NOMO-1 treated with dmso at 0.1 percent for 144 hours (cell line): ENCODE measurements at regions not wholly inside any gene's neighbourhood (a gene's known extent, or its start where the extent isn't known, plus 50 kb on each side); places are given as distances from the start of the nearest gene placed in this dataset.
"Not testable (repeated sequence)": the region's sequence is repeated elsewhere in the genome, so short reads cannot be mapped to it uniquely, and the experiment has no call there.

ENCODE experiments used
- DNase-seq: peaks from one replicate; lab custom pipeline; 2025; ENCODE audit not compliant: unreplicated experiment; lab: John Stamatoyannopoulos, UW

DNA sequence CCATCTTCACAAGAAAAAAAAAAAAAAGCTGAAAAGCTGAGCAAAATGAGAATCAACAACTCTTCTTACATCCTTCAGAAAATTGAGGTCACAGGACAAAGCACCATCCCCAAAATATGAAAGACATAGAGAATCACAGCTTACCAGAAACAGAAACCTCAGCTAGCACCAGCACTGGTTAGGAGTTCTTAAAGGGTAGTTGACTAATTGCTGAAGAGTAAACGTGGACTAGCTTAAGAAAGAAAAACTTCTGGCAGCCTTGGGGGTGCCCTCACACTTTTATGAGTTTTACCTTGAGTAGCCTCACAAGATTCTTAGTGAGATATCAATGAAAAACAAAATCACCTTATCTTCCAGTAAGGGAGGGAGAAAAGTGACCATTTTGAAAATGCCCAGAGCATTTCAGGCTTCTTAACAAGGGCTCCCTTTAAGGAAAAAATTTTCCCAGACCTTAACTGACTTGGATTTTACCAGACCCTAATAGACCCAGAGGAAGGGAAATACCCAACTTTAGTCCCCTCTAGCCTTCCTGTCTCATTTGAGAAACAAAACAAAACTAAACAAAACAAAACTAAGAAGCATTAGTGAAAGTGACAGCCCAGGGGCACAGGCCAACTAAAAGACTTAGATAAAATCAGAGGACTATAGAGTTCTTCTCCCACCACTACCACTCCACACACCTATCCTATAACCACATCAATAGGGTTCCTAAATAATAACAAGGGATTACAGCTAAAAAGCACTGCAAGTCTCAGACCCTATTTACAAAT, 888.6 kb downstream of the DIAPH3 start:
- no peak for DNase-seq

DNA sequence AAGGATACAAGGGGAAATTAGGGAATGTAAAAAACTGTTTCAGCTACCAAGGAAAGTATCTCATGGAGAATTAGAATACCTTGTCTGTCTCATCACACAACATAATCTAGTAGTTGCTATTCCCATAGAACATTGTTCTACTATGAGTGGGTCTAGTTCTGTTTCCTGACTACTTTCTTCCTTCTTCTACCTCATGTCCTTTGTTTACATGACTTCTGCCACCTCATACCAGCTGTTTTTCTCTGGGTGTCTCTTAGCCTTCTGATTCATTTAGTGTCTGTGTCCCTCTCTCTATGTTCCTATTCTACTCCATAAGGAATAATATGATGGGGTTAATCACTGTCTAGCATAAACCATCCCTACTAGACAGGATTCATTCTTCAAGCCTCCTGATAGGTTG, 887.3 kb downstream of the DIAPH3 start:
- no peak for DNase-seq

DNA sequence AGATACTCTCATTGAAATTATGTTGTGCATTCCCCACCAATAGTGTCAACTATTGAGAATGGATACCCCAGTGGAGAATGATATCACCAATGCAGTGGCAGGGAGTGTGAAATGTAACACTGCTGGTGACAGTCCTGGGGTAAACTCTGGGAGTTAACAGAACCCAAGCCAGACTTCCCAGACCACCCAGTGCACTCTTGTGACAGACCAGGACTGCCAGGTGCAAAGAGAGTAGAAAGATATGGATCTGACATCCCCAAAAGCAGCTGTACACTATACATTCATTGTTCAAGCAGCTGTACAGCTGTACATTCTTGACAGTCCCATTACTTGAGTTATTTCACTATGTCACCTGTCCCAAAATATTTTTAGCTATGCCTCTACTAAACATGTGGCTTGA, 886.6 kb downstream of the DIAPH3 start:
- no peak for DNase-seq

DNA sequence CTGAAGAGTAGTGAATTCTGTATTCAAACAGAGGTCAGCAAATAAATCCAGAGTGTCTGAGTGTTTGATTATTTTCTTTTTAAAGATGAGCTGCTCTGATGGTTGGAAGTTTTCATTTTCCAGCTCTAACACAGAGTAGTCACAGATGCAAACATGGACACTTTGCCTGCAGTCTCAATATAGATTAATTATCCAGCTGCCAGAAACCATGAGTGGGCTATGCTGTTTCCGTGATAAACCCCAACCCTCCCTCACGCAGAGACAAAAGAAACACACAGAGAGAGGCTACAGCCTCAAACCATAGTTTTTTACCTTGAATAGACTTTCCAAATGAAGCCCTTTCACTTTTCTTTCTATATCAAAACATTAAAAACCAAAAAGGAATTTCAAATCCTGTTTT, 884.7 kb downstream of the DIAPH3 start:
- DNase-seq, result no peak

DNA sequence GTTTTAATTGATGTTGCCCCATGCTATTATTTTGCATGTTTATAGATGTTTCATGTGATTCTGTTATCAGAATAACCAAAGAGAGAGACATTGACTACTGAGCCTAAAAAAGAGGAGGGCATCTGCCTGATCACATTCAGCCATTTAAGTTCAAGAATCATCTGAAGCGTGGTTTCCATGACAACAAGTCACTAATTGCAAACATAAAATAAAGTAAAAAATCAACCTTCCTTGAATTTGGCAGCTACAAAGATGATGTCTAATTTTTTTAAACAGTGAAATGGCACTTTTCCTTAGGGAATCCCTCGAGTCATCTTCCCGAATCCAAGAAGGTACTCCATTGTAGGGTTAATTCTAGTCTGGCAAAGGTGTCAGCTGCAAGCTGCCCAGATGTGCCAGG, 884.2 kb downstream of the DIAPH3 start:
- DNase-seq, result no peak

DNA sequence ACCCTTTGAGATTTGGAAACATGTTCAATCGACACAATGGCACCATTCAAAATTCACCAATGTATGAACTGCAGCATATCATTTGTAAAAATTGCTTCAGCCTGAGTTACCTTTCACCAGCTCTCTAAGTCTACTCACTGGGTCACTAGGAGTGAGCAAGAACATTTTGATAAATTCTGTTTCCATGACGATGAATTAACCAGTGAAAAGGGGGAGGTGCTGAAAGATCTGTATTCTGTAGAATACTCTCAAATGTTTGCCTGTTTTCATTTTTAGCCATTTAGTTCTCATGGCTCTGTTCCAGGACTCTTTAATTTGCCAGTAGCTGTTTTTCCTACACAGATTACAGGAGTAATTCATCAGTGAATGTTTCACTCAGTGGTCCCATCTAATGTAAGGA, 883.4 kb downstream of the DIAPH3 start:
- no peak for DNase-seq

DNA sequence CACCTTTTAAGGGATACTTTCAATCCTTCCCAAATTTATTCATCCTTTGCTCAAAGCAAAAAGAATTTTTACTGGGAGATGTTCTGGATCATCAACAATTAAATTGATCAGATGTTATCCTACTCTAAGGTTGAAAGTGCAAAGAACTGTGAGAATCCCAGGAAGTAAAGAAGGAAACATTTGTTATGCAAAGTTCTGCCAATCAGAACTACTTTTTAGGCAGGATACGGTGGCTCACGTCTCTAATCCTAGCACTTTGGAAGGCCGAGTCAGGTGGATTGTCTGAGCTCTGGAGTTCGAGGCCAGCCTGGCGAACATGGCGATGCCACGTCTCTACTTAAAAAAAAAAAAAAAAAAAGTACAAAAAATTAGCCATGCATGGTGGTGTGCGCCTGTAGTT, 882.3 kb downstream of the DIAPH3 start:
- DNase-seq, result no peak

DNA sequence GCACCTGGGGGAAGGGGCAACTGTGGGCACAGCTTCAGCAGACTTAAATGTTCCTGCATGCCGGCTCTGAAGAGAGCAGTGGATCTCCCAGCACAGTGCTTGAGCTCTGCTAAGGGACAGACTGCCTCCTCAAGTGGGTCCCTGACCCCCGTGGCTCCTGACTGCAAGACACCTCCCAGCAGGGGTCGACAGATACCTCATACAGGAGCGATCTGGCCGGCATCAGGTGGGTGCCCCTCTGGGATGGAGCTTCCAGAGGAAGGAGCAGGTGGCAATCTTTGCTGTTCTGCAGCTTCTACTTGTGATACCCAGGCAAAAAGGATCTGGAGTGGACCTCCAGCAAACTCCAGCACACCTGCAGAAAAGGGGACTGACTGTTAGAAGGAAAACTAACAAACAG, 871.5 kb downstream of the DIAPH3 start:
- DNase-seq, result not testable (repeated sequence)

DNA sequence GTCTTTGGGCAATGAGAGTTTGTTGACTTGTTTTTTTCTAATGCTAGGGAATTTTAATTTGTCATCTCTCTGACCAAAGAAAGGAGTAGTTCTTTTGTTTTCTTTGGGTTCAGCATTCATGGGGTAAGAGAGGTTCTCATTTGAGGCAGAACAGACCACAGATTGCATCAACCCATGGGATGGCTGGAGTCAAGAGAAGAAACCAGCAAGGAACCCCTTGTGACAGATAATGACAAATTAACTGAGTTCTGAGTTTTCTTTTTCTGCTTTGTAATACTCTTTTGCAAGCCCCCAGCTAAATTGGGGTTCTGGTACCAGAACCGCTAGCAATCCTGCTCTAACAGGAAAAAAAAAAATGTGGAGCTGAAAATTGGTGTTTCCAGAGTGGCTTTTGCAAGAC, 864.1 kb downstream of the DIAPH3 start:
- DNase-seq, result no peak

DNA sequence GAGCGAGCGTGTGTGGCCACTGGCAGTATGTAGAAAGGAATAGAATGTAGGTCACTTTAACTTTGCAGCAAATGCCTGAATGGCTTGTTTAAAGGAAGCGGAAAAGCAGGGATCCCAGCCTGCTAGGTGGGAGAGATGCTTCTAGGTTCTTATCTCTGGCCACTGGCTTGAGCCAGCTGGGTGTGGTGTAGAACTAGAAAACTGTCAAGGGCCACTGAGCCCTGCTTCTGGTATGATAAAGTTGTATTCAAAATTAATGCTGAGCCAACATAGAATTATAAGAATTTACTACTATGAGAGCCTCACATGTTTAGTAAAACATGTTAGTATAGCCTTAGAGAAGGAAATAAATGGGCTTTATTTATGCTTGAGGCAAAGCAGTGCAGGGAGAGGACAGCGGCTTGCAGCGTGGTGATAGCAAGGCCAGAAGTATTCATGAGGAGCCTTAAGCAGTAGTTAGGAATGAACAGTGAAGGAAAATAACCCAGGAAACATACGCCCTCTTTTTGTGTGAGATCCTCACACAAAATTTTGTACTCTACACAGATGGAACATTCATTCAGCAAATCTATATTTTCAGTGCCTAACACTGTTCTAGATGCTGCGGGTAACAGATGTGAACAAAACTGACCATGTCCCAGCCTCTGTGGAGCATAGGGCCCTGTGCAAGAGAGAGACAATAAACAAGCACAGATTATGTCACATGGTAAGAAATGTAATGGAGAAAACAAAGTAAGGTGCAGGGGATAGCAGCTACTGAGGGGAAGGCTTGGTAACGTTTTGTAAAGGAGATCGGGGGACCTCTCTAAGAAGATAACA, 863.2 kb downstream of the DIAPH3 start:
- DNase-seq, result no peak

DNA sequence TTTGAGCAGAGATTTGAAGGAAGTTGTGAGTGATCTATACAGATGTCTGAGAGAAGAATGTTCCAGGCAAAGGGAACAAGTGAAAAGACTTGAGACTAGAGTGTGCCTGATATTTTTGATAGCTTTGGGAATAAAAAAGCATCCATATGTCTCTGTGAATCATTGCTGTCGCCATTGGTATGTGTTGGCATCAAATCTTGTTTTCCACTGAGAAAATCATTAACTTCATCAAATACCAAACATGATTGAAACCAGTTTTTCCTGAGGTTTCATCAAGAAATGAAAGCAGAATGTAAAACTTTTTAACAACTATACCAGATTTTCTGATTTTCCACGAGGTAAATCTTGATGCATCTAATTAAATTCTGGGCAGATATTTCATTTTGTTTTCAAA, 862.6 kb downstream of the DIAPH3 start:
- DNase-seq, result no peak

DNA sequence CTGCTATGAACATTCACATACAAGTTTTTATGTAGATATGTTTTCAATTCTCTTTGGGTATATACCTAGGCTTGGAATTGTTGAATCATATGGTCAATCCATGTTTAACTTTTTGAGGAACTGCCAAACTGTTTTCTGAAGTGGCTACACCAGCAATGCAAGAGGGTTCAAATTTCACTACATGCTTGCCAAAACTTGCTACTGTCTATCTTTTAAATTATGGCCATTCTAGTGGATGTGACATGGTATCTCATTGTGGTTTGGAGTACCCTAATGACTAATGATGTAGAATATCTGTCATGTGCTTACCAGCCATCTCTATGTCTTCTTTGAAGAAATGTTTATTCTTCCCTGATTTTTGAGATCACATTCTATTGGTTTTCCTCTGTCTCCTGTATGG, 860.3 kb downstream of the DIAPH3 start:
- DNase-seq, result no peak

DNA sequence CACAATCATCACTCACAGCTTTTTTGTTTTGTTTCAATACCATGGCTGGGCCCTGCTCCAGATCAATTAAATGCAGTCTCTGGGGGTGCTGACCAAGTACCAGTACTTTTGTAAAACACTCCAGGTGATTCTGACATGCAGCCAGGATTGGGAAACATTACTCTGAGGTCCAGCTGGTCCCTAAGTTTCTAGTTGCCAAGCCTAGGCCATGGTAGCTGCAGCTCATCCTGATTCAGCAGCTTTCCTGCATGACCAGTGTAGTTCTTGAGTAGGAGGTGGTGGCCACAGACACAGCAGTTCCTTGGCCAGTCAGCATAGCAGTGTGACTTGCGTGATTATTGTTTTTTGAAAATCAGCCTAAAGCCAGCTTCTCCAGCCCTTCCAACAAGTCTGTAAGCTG, 859.1 kb downstream of the DIAPH3 start:
- no peak for DNase-seq

DNA sequence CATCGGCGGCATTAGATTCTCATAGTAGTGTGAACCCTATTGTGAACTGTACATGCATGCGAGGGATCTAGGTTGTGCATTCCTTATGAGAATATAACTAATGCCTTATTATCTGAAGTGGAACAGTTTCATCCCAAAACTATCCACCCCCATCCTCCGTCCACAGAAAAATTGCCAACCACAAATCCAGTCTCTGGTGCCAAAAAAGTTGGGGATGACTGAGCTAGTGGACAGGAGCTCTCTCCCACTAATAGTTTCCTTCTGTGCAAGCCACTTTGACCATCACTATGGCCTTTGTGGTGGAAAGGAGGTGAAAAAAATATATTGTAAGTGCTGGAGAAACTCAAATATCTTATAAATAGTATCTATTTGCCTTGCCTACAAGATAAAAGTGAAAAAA, 857.8 kb downstream of the DIAPH3 start:
- no peak for DNase-seq

DNA sequence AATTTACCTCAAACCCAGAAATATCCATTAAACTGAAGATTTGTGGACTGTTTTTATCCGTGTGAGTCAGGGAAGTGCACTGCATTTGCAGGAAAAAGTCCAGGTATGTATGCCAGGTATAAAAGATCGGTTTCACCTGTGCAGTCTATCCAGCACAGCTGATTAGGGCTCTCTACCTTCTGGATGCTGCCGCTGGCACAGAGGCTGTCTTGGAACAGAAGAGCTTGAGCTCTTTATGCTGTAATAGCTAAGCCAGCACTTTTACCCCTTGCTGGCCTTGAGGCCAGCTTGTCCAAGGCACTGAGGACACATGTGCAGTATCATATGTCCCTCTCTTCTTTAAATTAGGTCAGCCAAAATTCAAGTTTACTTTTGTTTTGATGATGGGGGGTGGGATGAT, 851.0 kb downstream of the DIAPH3 start:
- no peak for DNase-seq

DNA sequence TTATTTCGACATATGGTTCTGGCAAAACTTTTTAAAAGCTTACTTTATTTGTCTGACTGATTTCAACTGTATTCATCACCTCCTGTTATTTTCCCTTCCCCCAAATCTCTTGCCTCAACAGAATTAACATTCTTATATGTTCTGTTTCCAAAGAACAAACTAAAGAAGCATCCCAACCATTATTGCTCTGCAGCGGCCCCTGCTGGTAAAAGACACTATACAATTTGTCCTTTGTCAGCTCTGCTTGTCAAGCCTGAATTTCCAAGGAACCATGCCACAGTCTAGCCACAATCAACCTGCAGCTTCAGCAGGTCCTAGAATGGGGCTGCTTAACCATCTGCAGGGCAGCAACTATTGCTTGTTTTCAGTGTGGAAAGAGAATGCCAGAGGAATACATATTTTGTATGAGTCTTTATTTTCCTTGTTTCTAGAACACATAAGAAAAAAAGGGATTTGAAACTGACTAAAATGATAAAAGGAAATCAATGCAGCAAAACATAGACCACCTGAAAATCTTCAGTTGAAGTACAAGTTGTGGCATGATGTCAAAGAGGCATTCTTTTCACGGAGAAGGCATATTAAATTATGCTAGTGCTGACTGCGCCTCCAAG, 845.3 kb downstream of the DIAPH3 start:
- DNase-seq, result peak; percentile 12

DNA sequence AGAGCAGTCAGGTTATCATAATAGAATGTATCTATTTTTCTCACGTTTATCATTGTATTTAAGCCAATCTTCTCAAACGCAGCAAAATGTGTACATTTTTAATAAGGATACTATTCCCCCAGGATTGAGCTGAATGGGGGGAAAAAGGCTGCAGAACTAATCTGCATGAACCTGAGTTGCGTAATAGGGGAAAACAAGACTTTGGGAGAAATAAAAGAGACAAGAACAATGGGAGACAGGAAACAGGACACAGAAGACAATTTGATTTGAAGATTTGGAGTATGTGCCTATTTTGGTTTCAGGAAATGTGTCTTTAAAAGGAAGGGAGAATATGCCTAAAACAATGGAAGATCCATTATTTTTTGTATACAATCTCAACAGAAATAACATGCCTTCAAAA, 844.5 kb downstream of the DIAPH3 start:
- DNase-seq, result no peak

DNA sequence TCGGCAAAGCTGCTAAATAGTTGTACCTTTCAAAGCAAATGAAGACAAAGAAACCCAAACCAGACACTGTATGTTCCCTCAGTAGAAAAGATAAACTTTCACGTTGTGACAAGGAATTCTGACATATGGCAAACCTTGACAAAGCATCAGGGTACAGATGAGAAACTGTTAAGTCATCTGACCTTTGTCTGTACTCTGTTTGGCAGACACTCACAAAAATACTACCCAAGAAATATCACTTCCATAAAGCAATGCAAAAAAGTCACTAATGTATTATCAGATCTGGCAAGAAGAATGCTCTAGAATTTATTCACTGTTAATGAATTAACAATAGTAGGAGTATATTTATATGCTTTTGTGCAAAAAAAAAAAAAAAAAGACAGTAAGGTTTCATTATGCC, 843.7 kb downstream of the DIAPH3 start:
- DNase-seq, result no peak

DNA sequence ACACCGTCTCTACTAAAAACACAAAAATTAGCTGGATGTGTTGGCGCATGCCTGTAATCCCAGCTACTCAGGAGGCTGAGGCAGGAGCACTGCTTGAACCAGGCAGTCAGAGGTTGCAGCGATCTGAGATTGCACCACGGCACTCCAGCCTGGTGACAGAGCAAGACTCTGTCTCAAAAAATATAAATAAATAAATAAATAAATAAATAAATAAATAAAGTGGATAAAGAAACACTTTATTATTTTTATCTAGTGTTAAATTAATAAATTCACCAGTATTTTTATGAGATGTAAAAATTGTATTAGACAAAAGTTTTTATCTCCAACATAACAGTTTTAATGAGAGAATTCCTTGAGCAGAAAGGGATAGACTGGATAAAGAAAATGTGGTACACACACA, 839.3 kb downstream of the DIAPH3 start:
- DNase-seq, result not testable (repeated sequence)

DNA sequence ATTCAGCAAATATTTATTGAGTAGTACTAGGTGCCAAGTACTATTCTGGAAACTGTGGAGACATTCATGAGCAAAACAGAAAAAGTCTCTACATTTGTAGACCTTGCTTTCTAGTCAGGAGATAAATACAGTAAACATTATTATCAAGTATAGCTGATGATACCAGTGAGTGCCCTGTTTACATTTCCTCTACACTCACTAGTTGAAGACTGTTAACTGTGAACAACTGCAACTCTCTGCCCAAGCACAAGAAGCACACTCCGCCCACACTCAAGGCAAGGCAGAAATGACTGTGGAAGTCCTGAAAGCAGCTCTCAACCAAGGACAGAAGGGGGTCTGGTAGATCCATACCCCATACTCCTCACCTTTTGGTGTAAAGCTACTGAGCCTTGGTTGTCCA, 837.0 kb downstream of the DIAPH3 start:
- DNase-seq, result no peak

DNA sequence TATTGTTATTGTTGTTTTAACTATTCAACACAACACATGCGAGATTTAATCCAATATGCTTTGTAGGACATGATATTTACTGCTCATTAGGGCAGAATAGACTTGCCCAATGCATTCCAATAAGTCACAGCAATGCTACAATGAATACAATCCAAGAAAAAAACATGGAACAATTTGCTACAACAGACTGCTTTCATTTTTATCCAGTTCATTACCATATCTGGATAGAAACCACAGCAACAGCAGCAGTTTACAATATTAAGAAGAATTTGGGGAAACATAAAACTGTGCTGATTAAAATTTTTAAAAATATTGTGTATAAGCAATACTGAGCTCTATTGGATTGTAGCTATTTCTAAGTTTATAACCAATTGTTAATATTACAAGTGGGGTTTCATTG, 833.0 kb downstream of the DIAPH3 start:
- DNase-seq, result no peak

DNA sequence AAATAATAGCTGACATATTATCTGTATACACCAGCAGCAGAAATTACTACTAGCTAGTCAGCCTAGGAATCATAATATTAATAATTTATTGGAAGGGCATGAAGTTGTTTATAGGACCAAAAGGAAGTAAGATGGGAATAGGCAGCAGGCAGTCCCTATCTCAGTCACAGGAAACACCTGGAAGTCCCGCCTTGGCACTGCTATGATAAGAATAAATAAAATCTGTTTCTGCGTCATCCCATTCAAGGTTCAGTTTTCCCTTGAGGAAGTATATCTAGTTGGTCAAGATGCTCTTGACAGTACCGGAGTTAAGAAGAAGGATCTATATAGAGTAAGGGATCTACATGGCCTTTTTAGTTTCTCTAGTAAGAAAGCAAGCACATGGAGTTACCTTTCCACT, 830.8 kb downstream of the DIAPH3 start:
- no peak for DNase-seq
